PC-3 (cell line): ENCODE measurements at regions not wholly inside any gene's neighbourhood (a gene's known extent, or its start where the extent isn't known, plus 50 kb on each side); places are given as distances from the start of the nearest gene placed in this dataset.

Experiments
- ATAC-seq: fragments of 200-7000 bp; cut with Tn5 transposase; 2 replicates; pipeline ENCODE4 v1.9.1; 2020; ENCODE audit warnings: mild to moderate bottlenecking, moderate library complexity
- BruUV-seq: library from RNA; stranded (reverse); fragments of 400-500 nt; replicated peaks from 2 replicates; lab custom pipeline; 2021; lab: Mats Ljungman, UMichigan
- CTCF ChIA-PET: fragments of 300-600 bp; sonication (Branson Sonifier 250); formaldehyde crosslinking; loops from one replicate; lab custom pipeline; 2022; ENCODE audit warnings: antibody characterized with exemption; lab: Charles Lee
- POLR2A ChIA-PET: fragments of 300-600 bp; sonication (Branson Sonifier 250); formaldehyde crosslinking; loops from one replicate; lab custom pipeline; 2022; ENCODE audit warnings: antibody characterized with exemption; ENCODE audit not compliant: unreplicated experiment; lab: Charles Lee
- DNase-seq: peaks from one replicate; pipeline ENCODE4 v3.0.0-alpha.2; 2015
- H2AFZ ChIP-seq: fragments of 300-600 bp; sonication (generic); 2 replicates; pipeline ENCODE4 v1.6.0; 2016; ENCODE audit warnings: antibody characterized with exemption, low read length
- H3F3A ChIP-seq: fragments of 300-600 bp; sonication (generic); one replicate; pipeline ENCODE4 v1.6.0; 2017; ENCODE audit warnings: antibody characterized with exemption, low read length, control low read depth, mild to moderate bottlenecking; ENCODE audit not compliant: unreplicated experiment
- H3K27ac ChIP-seq: fragments of 300-600 bp; sonication (generic); 2 replicates; pipeline ENCODE4 v1.5.1; 2016; ENCODE audit warnings: mild to moderate bottlenecking, low read length
- H3K27me3 ChIP-seq: fragments of 300-600 bp; sonication (generic); 2 replicates; pipeline ENCODE4 v1.6.1; 2016; ENCODE audit warnings: low read length, mixed read lengths
- H3K36me3 ChIP-seq: fragments of 300-600 bp; sonication (generic); 2 replicates; pipeline ENCODE4 v1.6.1; 2016; ENCODE audit warnings: low read depth, mixed run types, low read length, mixed read lengths
- H3K4me1 ChIP-seq: fragments of 300-600 bp; sonication (generic); 2 replicates; pipeline ENCODE4 v1.5.1; 2016; ENCODE audit warnings: low read length; ENCODE audit not compliant: insufficient read depth
- H3K4me2 ChIP-seq: fragments of 300-600 bp; sonication (generic); 2 replicates; pipeline ENCODE4 v1.6.0; 2016; ENCODE audit warnings: low read length
- H3K4me3 ChIP-seq: fragments of 300-600 bp; sonication (generic); 2 replicates; pipeline ENCODE4 v1.5.1; 2016; ENCODE audit warnings: mild to moderate bottlenecking, low read length, mixed read lengths
- H3K79me2 ChIP-seq: fragments of 300-600 bp; sonication (generic); 2 replicates; pipeline ENCODE4 v1.6.1; 2017; ENCODE audit warnings: low read length, mixed read lengths
- H3K9ac ChIP-seq: fragments of 300-600 bp; sonication (generic); 2 replicates; pipeline ENCODE4 v1.6.0; 2016; ENCODE audit warnings: mild to moderate bottlenecking, low read length
- H3K9me2 ChIP-seq: fragments of 300-600 bp; sonication (generic); replicated peaks from 2 replicates; pipeline ENCODE4 v1.6.1; 2016; ENCODE audit warnings: mixed run types, low read length, mixed read lengths
- H3K9me3 ChIP-seq: fragments of 300-600 bp; sonication (generic); 2 replicates; pipeline ENCODE4 v1.6.1; 2016; ENCODE audit warnings: low read length, mixed read lengths
- H4K20me1 ChIP-seq: fragments of 300-600 bp; sonication (generic); 2 replicates; pipeline ENCODE4 v1.6.1; 2016; ENCODE audit warnings: low read length, mixed read lengths
- EZH2 ChIP-seq: fragments of 300-600 bp; sonication (generic); IDR thresholded peaks from one replicate; pipeline ENCODE4 v1.6.1; 2017; ENCODE audit warnings: antibody characterized with exemption, mild to moderate bottlenecking, low read length; ENCODE audit not compliant: unreplicated experiment
- EZH2phosphoT487 ChIP-seq: fragments of 300-600 bp; sonication (generic); IDR thresholded peaks from 2 replicates; pipeline ENCODE4 v1.6.1; 2018; ENCODE audit warnings: mild to moderate bottlenecking, antibody characterized with exemption, low read length, borderline replicate concordance
- intact Hi-C: fragments of 100-400 bp; cut with micrococcal nuclease; formaldehyde crosslinking; loops from 2 replicates; pipeline ENCODE4 v1.9.0; 2023
- TF ChIP-seq, protein P1 (sequence below): fragments of 300-600 bp; sonication (generic); conservative IDR thresholded peaks from 2 replicates; pipeline ENCODE4 v1.5.1; 2017; ENCODE audit warnings: antibody characterized with exemption, low read depth, mild to moderate bottlenecking, low read length

GRCh38 chr3:154852515-154852914 lies 227.6 kb upstream of the MME start:
- no peaks in the 10 kb centered on the region for H3K27me3 ChIP-seq
- H3K9me3 ChIP-seq, result no peaks in the 10 kb centered on the region
- DNase-seq, result peak; percentile 57

GRCh38 chr3:154851644-154852043 lies 228.5 kb upstream of the MME start:
- DNase-seq (peak; percentile 33), ATAC-seq (peak; percentile 68)
- no peaks in the 10 kb centered on the region for H4K20me1 ChIP-seq
- POLR2A ChIA-PET, result no interaction called here
- CTCF ChIA-PET, result no interaction called here
- no peaks in the 10 kb centered on the region for H3K27me3 ChIP-seq
- H3K9ac ChIP-seq, result no peak overlapping the region
- no peak overlapping the region for H3K4me3 ChIP-seq
- no TSS peak for BruUV-seq
- intact Hi-C loops, result loop anchor here (2.0 kb wide), 2 partner anchors 35 to 93 kb away; no protein-coding TSS in a partner anchor
- no peaks in the 10 kb centered on the region for H3K9me3 ChIP-seq
- no peaks in the 10 kb centered on the region for H3K9me2 ChIP-seq
- no peak overlapping the region for H2AFZ ChIP-seq
- peaks cover 12% of the 10 kb centered on the region for H3K4me1 ChIP-seq
- TF ChIP-seq EZH2 (no peak), EZH2phosphoT487 (no peak)
- TF ChIP-seq, protein P1, sequence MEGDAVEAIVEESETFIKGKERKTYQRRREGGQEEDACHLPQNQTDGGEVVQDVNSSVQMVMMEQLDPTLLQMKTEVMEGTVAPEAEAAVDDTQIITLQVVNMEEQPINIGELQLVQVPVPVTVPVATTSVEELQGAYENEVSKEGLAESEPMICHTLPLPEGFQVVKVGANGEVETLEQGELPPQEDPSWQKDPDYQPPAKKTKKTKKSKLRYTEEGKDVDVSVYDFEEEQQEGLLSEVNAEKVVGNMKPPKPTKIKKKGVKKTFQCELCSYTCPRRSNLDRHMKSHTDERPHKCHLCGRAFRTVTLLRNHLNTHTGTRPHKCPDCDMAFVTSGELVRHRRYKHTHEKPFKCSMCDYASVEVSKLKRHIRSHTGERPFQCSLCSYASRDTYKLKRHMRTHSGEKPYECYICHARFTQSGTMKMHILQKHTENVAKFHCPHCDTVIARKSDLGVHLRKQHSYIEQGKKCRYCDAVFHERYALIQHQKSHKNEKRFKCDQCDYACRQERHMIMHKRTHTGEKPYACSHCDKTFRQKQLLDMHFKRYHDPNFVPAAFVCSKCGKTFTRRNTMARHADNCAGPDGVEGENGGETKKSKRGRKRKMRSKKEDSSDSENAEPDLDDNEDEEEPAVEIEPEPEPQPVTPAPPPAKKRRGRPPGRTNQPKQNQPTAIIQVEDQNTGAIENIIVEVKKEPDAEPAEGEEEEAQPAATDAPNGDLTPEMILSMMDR, result no peak
- no peak overlapping the region for H3K4me2 ChIP-seq
- H3K36me3 ChIP-seq, result no peaks in the 10 kb centered on the region
- no peaks in the 10 kb centered on the region for H3K79me2 ChIP-seq
- H3F3A ChIP-seq, result no peaks in the 10 kb centered on the region
- H3K27ac ChIP-seq, result peak overlapping the region; percentile 7; the same call in 1 of the 2 replicates

More at GRCh38 chr3:154852515-154852914, 227.6 kb upstream of the MME start:
- no peak overlapping the region for H3K9ac ChIP-seq
- H3K4me1 ChIP-seq, result peaks cover 12% of the 10 kb centered on the region
- intact Hi-C loops, result loop anchor here (2.0 kb wide), 1 partner anchor 34 kb away; no protein-coding TSS in a partner anchor
- no peaks in the 10 kb centered on the region for H3F3A ChIP-seq
- peak overlapping the region; percentile 7 for H3K27ac ChIP-seq
- TF ChIP-seq, protein P1, result no peak
- no peak for TF ChIP-seq EZH2
- TF ChIP-seq EZH2phosphoT487, result no peak
- H3K4me2 ChIP-seq, result peak overlapping the region; percentile 14; the same call in 1 of the 2 replicates
- no peak overlapping the region for H2AFZ ChIP-seq
- H3K79me2 ChIP-seq, result no peaks in the 10 kb centered on the region
- H3K36me3 ChIP-seq, result no peaks in the 10 kb centered on the region
- ChIA-PET CTCF (interaction anchor here (0.6 kb wide), 2 partner anchors 368 to 953 kb away, joined by 4 read pairs; no protein-coding TSS in a partner anchor), POLR2A (no interaction called here)
- H4K20me1 ChIP-seq, result no peaks in the 10 kb centered on the region
- no peak overlapping the region for H3K4me3 ChIP-seq
- BruUV-seq, result no TSS peak
- no peaks in the 10 kb centered on the region for H3K9me2 ChIP-seq
- ATAC-seq, result peak; percentile 86

DNA sequence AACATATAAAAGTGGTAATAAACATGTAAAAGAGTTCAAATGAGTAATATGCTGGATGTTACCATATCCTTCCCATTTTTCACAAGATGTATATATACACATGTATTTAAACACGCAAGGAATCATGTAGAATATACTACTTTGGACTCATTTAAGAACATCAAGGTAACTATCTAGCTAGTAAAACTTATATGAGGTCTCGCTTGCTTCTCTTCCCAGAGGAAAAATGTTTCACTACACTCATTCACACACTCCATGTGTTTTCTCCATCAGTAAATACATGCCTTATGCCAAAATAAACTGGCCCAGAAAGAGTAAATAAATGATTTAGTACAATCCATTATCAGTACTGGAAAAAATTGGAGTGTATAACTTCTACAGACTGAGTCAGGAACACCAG lies 229.2 kb upstream of the MME start:
- CTCF ChIA-PET, result no interaction called here
- no peak for ATAC-seq
- no TSS peak for BruUV-seq

More for the DNA sequence above, 229.2 kb upstream of the MME start:
- DNase-seq, result no peak
- Histone ChIP-seq H3K27me3 (no peaks in the 10 kb centered on the region), H3K9ac (no peak overlapping the region), H3K4me3 (no peak overlapping the region), H3K36me3 (no peaks in the 10 kb centered on the region), H3K4me2 (no peak overlapping the region), H3K9me3 (no peaks in the 10 kb centered on the region), H3K4me1 (peaks cover 12% of the 10 kb centered on the region), H3K9me2 (no peaks in the 10 kb centered on the region), H4K20me1 (no peaks in the 10 kb centered on the region), H3K27ac (no peak overlapping the region), H3F3A (no peaks in the 10 kb centered on the region), H2AFZ (no peak overlapping the region), H3K79me2 (no peaks in the 10 kb centered on the region)
- POLR2A ChIA-PET, result no interaction called here
- TF ChIP-seq EZH2 (no peak), EZH2phosphoT487 (no peak)
- TF ChIP-seq, protein P1, result no peak
- intact Hi-C loops, result loop anchor here (2.0 kb wide), 1 partner anchor 92 kb away; no protein-coding TSS in a partner anchor
